Suprapubic skin (tissue), 4 donors: ENCODE measurements at regions not wholly inside any gene's neighbourhood (a gene's known extent, or its start where the extent isn't known, plus 50 kb on each side); places are given as distances from the start of the nearest gene placed in this dataset.

Source experiments
- EP300 ChIP-seq: sonication (generic); formaldehyde crosslinking; IDR thresholded peaks from one replicate; pipeline ENCODE4 v1.6.1; 2017; ENCODE audit warnings: antibody characterized with exemption
- POLR2A ChIP-seq, 2 donors: fragments of 450-650 bp; IDR thresholded peaks; one replicate each; pipeline ENCODE4 v1.6.1; 2017; ENCODE audit warnings: antibody characterized with exemption in 2 of 2, mild to moderate bottlenecking in 2 of 2, moderate library complexity in 2 of 2
- POLR2AphosphoS5 ChIP-seq, 3 donors: sonication (generic); formaldehyde crosslinking; IDR thresholded peaks; one replicate each; pipeline ENCODE4 v1.6.1; 2017; ENCODE audit warnings: antibody characterized with exemption in 3 of 3
- TF ChIP-seq, protein P1 (sequence below), 2 donors: fragments of 200-600 bp in 1 of 2; fragments of 450-650 bp in 1 of 2; sonication (generic) in 1 of 2; IDR thresholded peaks; one replicate each; pipeline ENCODE4 v1.5.1; 2016 to 2019; ENCODE audit warnings: antibody characterized with exemption in 2 of 2, mild to moderate bottlenecking in 1 of 2, moderate library complexity in 1 of 2

- TF ChIP-seq, protein P1, sequence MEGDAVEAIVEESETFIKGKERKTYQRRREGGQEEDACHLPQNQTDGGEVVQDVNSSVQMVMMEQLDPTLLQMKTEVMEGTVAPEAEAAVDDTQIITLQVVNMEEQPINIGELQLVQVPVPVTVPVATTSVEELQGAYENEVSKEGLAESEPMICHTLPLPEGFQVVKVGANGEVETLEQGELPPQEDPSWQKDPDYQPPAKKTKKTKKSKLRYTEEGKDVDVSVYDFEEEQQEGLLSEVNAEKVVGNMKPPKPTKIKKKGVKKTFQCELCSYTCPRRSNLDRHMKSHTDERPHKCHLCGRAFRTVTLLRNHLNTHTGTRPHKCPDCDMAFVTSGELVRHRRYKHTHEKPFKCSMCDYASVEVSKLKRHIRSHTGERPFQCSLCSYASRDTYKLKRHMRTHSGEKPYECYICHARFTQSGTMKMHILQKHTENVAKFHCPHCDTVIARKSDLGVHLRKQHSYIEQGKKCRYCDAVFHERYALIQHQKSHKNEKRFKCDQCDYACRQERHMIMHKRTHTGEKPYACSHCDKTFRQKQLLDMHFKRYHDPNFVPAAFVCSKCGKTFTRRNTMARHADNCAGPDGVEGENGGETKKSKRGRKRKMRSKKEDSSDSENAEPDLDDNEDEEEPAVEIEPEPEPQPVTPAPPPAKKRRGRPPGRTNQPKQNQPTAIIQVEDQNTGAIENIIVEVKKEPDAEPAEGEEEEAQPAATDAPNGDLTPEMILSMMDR (IDR thresholded peaks at IDR 0.05), result no peak
- TF ChIP-seq POLR2AphosphoS5 (IDR thresholded peaks at IDR 0.05) (no peak), POLR2A (IDR thresholded peaks at IDR 0.05) (no peak), EP300 (no peak)
Measured at GRCh38 chr1:58031416-58031815, 515.1 kb downstream of the OMA1 start.
